Epithelial cell of esophagus (primary cell): ENCODE measurements at regions not wholly inside any gene's neighbourhood (a gene's known extent, or its start where the extent isn't known, plus 50 kb on each side); places are given as distances from the start of the nearest gene placed in this dataset.

Experiments used
- DNase-seq: peaks from one replicate; pipeline ENCODE4 v3.0.0; 2010; ENCODE audit warnings: low read depth
- H3K4me3 ChIP-seq: 2 replicates; pipeline ENCODE4 v1.5.1; 2011; ENCODE audit warnings: mild to moderate bottlenecking, low read length, control low read depth
- CTCF ChIP-seq: IDR thresholded peaks from 2 replicates; pipeline ENCODE4 v1.5.1; 2011; ENCODE audit warnings: low read depth, mild to moderate bottlenecking, low read length, control low read depth, inconsistent platforms; ENCODE audit not compliant: insufficient read depth; ENCODE audit errors: missing control alignments

GRCh38 chr4:14269824-14270223 lies 642.3 kb upstream of the BOD1L1 start:
- no peak for TF ChIP-seq CTCF
- no peak overlapping the region for H3K4me3 ChIP-seq
- no peak for DNase-seq

DNA sequence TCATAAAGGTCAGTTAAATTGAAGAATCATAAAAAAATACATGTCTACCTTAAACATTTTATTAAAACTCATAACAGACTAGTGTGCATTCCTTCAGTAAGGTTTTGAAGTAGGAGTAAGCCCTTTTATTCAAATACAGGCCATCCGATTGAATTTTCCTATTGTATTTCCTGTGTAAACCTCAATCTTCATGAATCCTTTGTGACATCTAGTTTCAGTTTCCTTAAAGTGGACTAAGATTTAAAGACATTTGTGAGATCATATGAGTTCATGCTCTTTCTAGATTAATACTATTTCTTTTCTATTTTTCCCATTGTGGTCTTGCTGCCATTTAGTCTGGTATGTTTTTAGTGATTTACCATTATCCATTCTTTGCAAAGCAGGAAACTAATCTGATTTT lies 644.7 kb upstream of the BOD1L1 start:
- no peak for DNase-seq
- no peak overlapping the region for H3K4me3 ChIP-seq
- no peak for TF ChIP-seq CTCF

- TF ChIP-seq CTCF: no peak
- H3K4me3 ChIP-seq: no peak overlapping the region
- peak; percentile 6 for DNase-seq
These were observed 650.0 kb upstream of the BOD1L1 start for GRCh38 chr4:14277505-14277904.

GRCh38 chr4:14280567-14280966 lies 653.0 kb upstream of the BOD1L1 start:
- no peak for DNase-seq
- H3K4me3 ChIP-seq: no peak overlapping the region
- no peak for TF ChIP-seq CTCF

GRCh38 chr4:14284578-14284977 lies 657.1 kb upstream of the BOD1L1 start:
- no peak overlapping the region for H3K4me3 ChIP-seq
- DNase-seq: no peak
- TF ChIP-seq CTCF: no peak

- peak; percentile 77 for DNase-seq
- TF ChIP-seq CTCF: no peak
- H3K4me3 ChIP-seq: no peak overlapping the region
These were observed 662.2 kb upstream of the BOD1L1 start for GRCh38 chr4:14289708-14290107.

DNA sequence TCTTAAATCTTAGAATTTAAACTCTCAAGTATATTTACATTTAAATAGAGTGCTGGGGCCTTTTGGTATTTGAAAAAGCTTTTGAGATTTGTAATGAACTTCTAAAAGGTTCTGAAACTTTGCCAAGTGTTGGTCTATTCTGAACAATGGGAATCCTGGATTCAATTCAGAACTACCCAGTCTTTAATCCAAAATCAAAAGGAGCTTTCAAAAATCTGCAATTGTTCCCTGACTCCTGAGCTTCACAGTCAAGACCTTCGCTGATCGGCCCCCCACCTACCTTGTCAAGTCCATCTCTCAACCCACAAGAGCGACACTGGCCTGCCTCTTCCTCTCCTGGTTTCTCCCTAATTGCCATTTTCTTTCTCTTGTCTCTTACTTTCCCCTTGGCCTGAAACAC lies 666.1 kb upstream of the BOD1L1 start:
- H3K4me3 ChIP-seq: no peak overlapping the region
- no peak for TF ChIP-seq CTCF
- DNase-seq: no peak
